Keratinocyte (primary cell): ENCODE measurements at regions not wholly inside any gene's neighbourhood (a gene's known extent, or its start where the extent isn't known, plus 50 kb on each side); places are given as distances from the start of the nearest gene placed in this dataset.

Experiments used
- DNase-seq: peaks from one replicate; pipeline ENCODE4 v3.0.0-alpha.2; 2011; ENCODE audit warnings: low read depth, missing footprints, low spot score
- FAIRE-seq: peaks from 2 replicates; lab custom pipeline; 2011; peaks lifted over from hg19 to GRCh38; lab: Jason Lieb, UNC
- H2AFZ ChIP-seq: 2 replicates; pipeline ENCODE4 v1.6.0; 2012; ENCODE audit warnings: low read length, control low read depth, inconsistent platforms; ENCODE audit not compliant: control insufficient read depth
- H3K27ac ChIP-seq: 2 replicates; pipeline ENCODE4 v1.5.1; 2011; ENCODE audit warnings: low read length; ENCODE audit not compliant: control insufficient read depth, insufficient read depth
- H3K27me3 ChIP-seq: 3 replicates; pipeline ENCODE4 v1.6.0; 2011; ENCODE audit warnings: low read length; ENCODE audit not compliant: control insufficient read depth, insufficient read depth; ENCODE audit errors: extremely low read depth
- H3K36me3 ChIP-seq, 2 experiments: 2 replicates in 1 of 2; 3 replicates in 1 of 2; pipeline ENCODE4 v1.5.1; 2011; ENCODE audit warnings: low read length in 2 of 2, mild to moderate bottlenecking in 1 of 2; ENCODE audit not compliant: control insufficient read depth in 2 of 2, insufficient read depth in 2 of 2; ENCODE audit errors: extremely low read depth in 1 of 2
- H3K4me1 ChIP-seq: 3 replicates; pipeline ENCODE4 v1.5.1; 2011; ENCODE audit warnings: low read length; ENCODE audit not compliant: control insufficient read depth, insufficient read depth; ENCODE audit errors: extremely low read depth
- H3K4me2 ChIP-seq: 3 replicates; pipeline ENCODE4 v1.6.0; 2011; ENCODE audit warnings: low read depth, low read length; ENCODE audit not compliant: control insufficient read depth, insufficient read depth; ENCODE audit errors: extremely low read depth
- H3K4me3 ChIP-seq, 3 experiments: fragments of 200-600 bp in 1 of 3; sonication (generic) in 1 of 3; 2 replicates in 2 of 3; 3 replicates in 1 of 3; pipeline ENCODE4 v1.5.1; 2011 to 2016; ENCODE audit warnings: low read length in 3 of 3, mild to moderate bottlenecking in 3 of 3, control low read depth in 2 of 3, inconsistent platforms in 1 of 3, low read depth in 1 of 3, mixed read lengths in 1 of 3, mixed run types in 1 of 3, moderate library complexity in 1 of 3; ENCODE audit not compliant: control insufficient read depth in 2 of 3, insufficient read depth in 2 of 3; ENCODE audit errors: extremely low read depth in 1 of 3
- H3K79me2 ChIP-seq: 2 replicates; pipeline ENCODE4 v1.6.0; 2012; ENCODE audit warnings: low read length; ENCODE audit not compliant: control insufficient read depth, insufficient read depth
- H3K9ac ChIP-seq: 3 replicates; pipeline ENCODE4 v1.6.0; 2011; ENCODE audit warnings: low read length; ENCODE audit not compliant: control insufficient read depth, insufficient read depth; ENCODE audit errors: extremely low read depth
- H3K9me1 ChIP-seq: 3 replicates; pipeline ENCODE4 v1.6.0; 2011; ENCODE audit warnings: low read length; ENCODE audit not compliant: control insufficient read depth, insufficient read depth; ENCODE audit errors: extremely low read depth
- H3K9me3 ChIP-seq: 2 replicates; pipeline ENCODE4 v1.5.1; 2012; ENCODE audit warnings: low read depth, low read length; ENCODE audit not compliant: control insufficient read depth
- H4K20me1 ChIP-seq: 3 replicates; pipeline ENCODE4 v1.6.0; 2011; ENCODE audit warnings: low read length; ENCODE audit not compliant: control insufficient read depth, insufficient read depth; ENCODE audit errors: extremely low read depth
- EZH2 ChIP-seq: IDR thresholded peaks from one replicate; pipeline ENCODE4 v1.6.1; 2012; ENCODE audit warnings: inconsistent platforms, mild to moderate bottlenecking, low read length, moderate library complexity
- dilution Hi-C: fragments of 300-500 bp; cut with MboI; formaldehyde crosslinking; loops from one replicate; pipeline ENCODE4 v1.7.0; 2020; ENCODE audit warnings: low sequenced_read_pairs; ENCODE audit not compliant: extremely low pct_ligation_motif_present
- TF ChIP-seq, protein P1 (sequence below), 3 experiments: IDR thresholded peaks in 1 of 3; conservative IDR thresholded peaks in 1 of 3; optimal IDR thresholded peaks in 1 of 3; 2 replicates in 2 of 3; 3 replicates in 1 of 3; pipeline versions ENCODE3 to v1.5.1; 2011; ENCODE audit warnings: low read length in 3 of 3, mild to moderate bottlenecking in 3 of 3, moderate library complexity in 2 of 3, control low read depth in 1 of 3, inconsistent platforms in 1 of 3; ENCODE audit not compliant: insufficient read depth in 2 of 3; ENCODE audit errors: extremely low read depth in 1 of 3

GRCh38 chr20:52889225-52889624 is 82.9 kb upstream of the TSHZ2 start:
- no peak overlapping the region for H3K27ac ChIP-seq
- no peaks in the 10 kb centered on the region for H3K9me1 ChIP-seq
- no peak overlapping the region for H3K9ac ChIP-seq
- peak overlapping the region; percentile 27 for H3K4me2 ChIP-seq
- FAIRE-seq (no peak), DNase-seq (no peak)
- no peaks in the 10 kb centered on the region for H3K9me3 ChIP-seq
- no peaks in the 10 kb centered on the region for H3K4me1 ChIP-seq
- H3K27me3 ChIP-seq = no peaks in the 10 kb centered on the region
- H2AFZ ChIP-seq = no peak overlapping the region
- no peaks in the 10 kb centered on the region for H4K20me1 ChIP-seq
- H3K36me3 ChIP-seq = no peaks in the 10 kb centered on the region
- TF ChIP-seq EZH2 = no peak
- TF ChIP-seq, protein P1, sequence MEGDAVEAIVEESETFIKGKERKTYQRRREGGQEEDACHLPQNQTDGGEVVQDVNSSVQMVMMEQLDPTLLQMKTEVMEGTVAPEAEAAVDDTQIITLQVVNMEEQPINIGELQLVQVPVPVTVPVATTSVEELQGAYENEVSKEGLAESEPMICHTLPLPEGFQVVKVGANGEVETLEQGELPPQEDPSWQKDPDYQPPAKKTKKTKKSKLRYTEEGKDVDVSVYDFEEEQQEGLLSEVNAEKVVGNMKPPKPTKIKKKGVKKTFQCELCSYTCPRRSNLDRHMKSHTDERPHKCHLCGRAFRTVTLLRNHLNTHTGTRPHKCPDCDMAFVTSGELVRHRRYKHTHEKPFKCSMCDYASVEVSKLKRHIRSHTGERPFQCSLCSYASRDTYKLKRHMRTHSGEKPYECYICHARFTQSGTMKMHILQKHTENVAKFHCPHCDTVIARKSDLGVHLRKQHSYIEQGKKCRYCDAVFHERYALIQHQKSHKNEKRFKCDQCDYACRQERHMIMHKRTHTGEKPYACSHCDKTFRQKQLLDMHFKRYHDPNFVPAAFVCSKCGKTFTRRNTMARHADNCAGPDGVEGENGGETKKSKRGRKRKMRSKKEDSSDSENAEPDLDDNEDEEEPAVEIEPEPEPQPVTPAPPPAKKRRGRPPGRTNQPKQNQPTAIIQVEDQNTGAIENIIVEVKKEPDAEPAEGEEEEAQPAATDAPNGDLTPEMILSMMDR (optimal IDR thresholded peaks at IDR 0.05 in 1 of 3, IDR thresholded peaks at IDR 0.05 in 1 of 3, conservative IDR thresholded peaks at IDR 0.05 in 1 of 3; ENCODE audit: extremely low read depth in 1 of 3, insufficient read depth in 2 of 3, low read length in 3 of 3) = no peak
- no peak overlapping the region for H3K4me3 ChIP-seq
- H3K79me2 ChIP-seq = no peaks in the 10 kb centered on the region
- dilution Hi-C loops = no loop called here

GRCh38 chr20:52888096-52888495 is 84.1 kb upstream of the TSHZ2 start:
- Histone ChIP-seq H2AFZ (no peak overlapping the region), H4K20me1 (no peaks in the 10 kb centered on the region), H3K4me2 (no peak overlapping the region), H3K9ac (no peak overlapping the region), H3K27ac (no peak overlapping the region), H3K4me1 (no peaks in the 10 kb centered on the region), H3K4me3 (no peak overlapping the region), H3K9me1 (no peaks in the 10 kb centered on the region), H3K9me3 (no peaks in the 10 kb centered on the region), H3K27me3 (no peaks in the 10 kb centered on the region), H3K36me3 (no peaks in the 10 kb centered on the region), H3K79me2 (no peaks in the 10 kb centered on the region)
- FAIRE-seq (no peak), DNase-seq (no peak)
- TF ChIP-seq, protein P1 (optimal IDR thresholded peaks at IDR 0.05 in 1 of 3, IDR thresholded peaks at IDR 0.05 in 1 of 3, conservative IDR thresholded peaks at IDR 0.05 in 1 of 3; ENCODE audit: extremely low read depth in 1 of 3, insufficient read depth in 2 of 3, low read length in 3 of 3) = no peak
- TF ChIP-seq EZH2 = no peak
- dilution Hi-C loops = no loop called here
